ENCODE measurements at regions not wholly inside any gene's neighbourhood (a gene's known extent, or its start where the extent isn't known, plus 50 kb on each side); places are given as distances from the start of the nearest gene placed in this dataset.

GRCh38 chr1:199010492-199010891 lies 371.7 kb downstream of the PTPRC start:
- no peak for DNase-seq (ENCODE audit: low spot score)
- in situ Hi-C loops (cut with MboI; ENCODE audit: low pct_unique_long_range_greater_than_20kb, low sequenced_read_pairs, unreplicated experiment): no loop called here
- no peak for TF ChIP-seq CTCF (IDR thresholded peaks at IDR 0.05; ENCODE audit: extremely low read depth, insufficient read depth, missing control alignments)

- DNase-seq (ENCODE audit: low spot score): no peak
- in situ Hi-C loops (cut with MboI; ENCODE audit: low pct_unique_long_range_greater_than_20kb, low sequenced_read_pairs, unreplicated experiment): no loop called here
- no peak for TF ChIP-seq CTCF (IDR thresholded peaks at IDR 0.05; ENCODE audit: extremely low read depth, insufficient read depth, missing control alignments)
These were observed 372.1 kb downstream of the PTPRC start for GRCh38 chr1:199010933-199011332.

- DNase-seq (ENCODE audit: low spot score): no peak
- in situ Hi-C loops (cut with MboI; ENCODE audit: low pct_unique_long_range_greater_than_20kb, low sequenced_read_pairs, unreplicated experiment): no loop called here
- no peak for TF ChIP-seq CTCF (IDR thresholded peaks at IDR 0.05; ENCODE audit: extremely low read depth, insufficient read depth, missing control alignments)
These were observed 377.0 kb downstream of the PTPRC start for GRCh38 chr1:199015799-199016198.

GRCh38 chr1:199018471-199019135 lies 379.8 kb downstream of the PTPRC start:
- in situ Hi-C loops (cut with MboI; ENCODE audit: low pct_unique_long_range_greater_than_20kb, low sequenced_read_pairs, unreplicated experiment): no loop called here
- no peak for DNase-seq (ENCODE audit: low spot score)
- TF ChIP-seq CTCF (IDR thresholded peaks at IDR 0.05; ENCODE audit: extremely low read depth, insufficient read depth, missing control alignments): no peak

- TF ChIP-seq CTCF (IDR thresholded peaks at IDR 0.05; ENCODE audit: extremely low read depth, insufficient read depth, missing control alignments): no peak
- in situ Hi-C loops (cut with MboI; ENCODE audit: low pct_unique_long_range_greater_than_20kb, low sequenced_read_pairs, unreplicated experiment): no loop called here
- no peak for DNase-seq (ENCODE audit: low spot score)
These were observed 381.2 kb downstream of the PTPRC start for GRCh38 chr1:199020051-199020450.

- no peak for TF ChIP-seq CTCF (IDR thresholded peaks at IDR 0.05; ENCODE audit: extremely low read depth, insufficient read depth, missing control alignments)
- no peak for DNase-seq (ENCODE audit: low spot score)
- in situ Hi-C loops (cut with MboI; ENCODE audit: low pct_unique_long_range_greater_than_20kb, low sequenced_read_pairs, unreplicated experiment): no loop called here
These were observed 382.1 kb downstream of the PTPRC start for GRCh38 chr1:199020904-199021303.

Data from GM13977 (cell line).